HEK293 (cell line): ENCODE measurements at regions not wholly inside any gene's neighbourhood (a gene's known extent, or its start where the extent isn't known, plus 50 kb on each side); places are given as distances from the start of the nearest gene placed in this dataset.

Source experiments
- CTCF ChIA-PET: fragments of 350-600 bp; formaldehyde crosslinking; extraction: SDS; loops from one replicate; lab custom pipeline; 2021; ENCODE audit warnings: antibody characterized with exemption; lab: Yijun Ruan, JAX
- POLR2A ChIA-PET: fragments of 300-600 bp; formaldehyde crosslinking; extraction: SDS; loops from one replicate; lab custom pipeline; 2020; ENCODE audit warnings: antibody characterized with exemption, inconsistent platforms; lab: Yijun Ruan, JAX
- H3K27ac ChIP-seq: fragments of 200-500 bp; sonication (Bioruptor generic); 2 replicates; pipeline ENCODE4 v1.5.1; 2014; ENCODE audit warnings: low read depth, low read length, control low read depth, inconsistent platforms; ENCODE audit errors: extremely low read depth
- H3K36me3 ChIP-seq, 2 experiments: fragments of 200-500 bp in 1 of 2; sonication (Bioruptor generic) in 1 of 2; 1 replicate in 1 of 2; 2 replicates in 1 of 2; pipeline ENCODE4 v1.5.1; 2014 to 2017; ENCODE audit warnings: inconsistent platforms in 2 of 2, low read length in 2 of 2; ENCODE audit not compliant: control insufficient read depth in 2 of 2, insufficient read depth in 1 of 2
- H3K4me1 ChIP-seq: fragments of 200-500 bp; sonication (Bioruptor generic); 2 replicates; pipeline ENCODE4 v1.5.1; 2014; ENCODE audit warnings: mild to moderate bottlenecking, low read length, inconsistent platforms; ENCODE audit not compliant: control insufficient read depth, insufficient read depth
- H3K4me3 ChIP-seq: 2 replicates; pipeline ENCODE4 v1.5.1; 2011; ENCODE audit warnings: low read depth, mild to moderate bottlenecking, control low read depth, low read length, moderate library complexity
- H3K9me3 ChIP-seq: fragments of 200-500 bp; sonication (Bioruptor generic); 2 replicates; pipeline ENCODE4 v1.5.1; 2014; ENCODE audit warnings: low read depth, low read length, inconsistent platforms; ENCODE audit not compliant: control insufficient read depth, insufficient read depth
- FEZF1 ChIP-seq: fragments of 450-650 bp; formaldehyde crosslinking; IDR thresholded peaks from 2 replicates; pipeline ENCODE4 v1.5.1; 2016; ENCODE audit warnings: missing biosample characterization, missing genetic modification characterization
- KLF16 ChIP-seq: fragments of 450-650 bp; formaldehyde crosslinking; IDR thresholded peaks from 2 replicates; pipeline ENCODE4 v1.5.1; 2017; ENCODE audit warnings: missing biosample characterization, missing genetic modification characterization
- KLF9 ChIP-seq: fragments of 450-650 bp; formaldehyde crosslinking; IDR thresholded peaks from 2 replicates; pipeline ENCODE4 v1.5.1; 2016; ENCODE audit warnings: missing biosample characterization, missing genetic modification characterization, low read depth
- PRDM2 ChIP-seq: fragments of 450-650 bp; formaldehyde crosslinking; IDR thresholded peaks from 2 replicates; pipeline ENCODE4 v1.5.1; 2016; ENCODE audit warnings: missing biosample characterization, missing genetic modification characterization, borderline replicate concordance
- REPIN1 ChIP-seq: fragments of 450-650 bp; formaldehyde crosslinking; IDR thresholded peaks from 2 replicates; pipeline ENCODE4 v1.5.1; 2017; ENCODE audit warnings: missing biosample characterization, missing genetic modification characterization, low read depth
- SCRT1 ChIP-seq: fragments of 450-650 bp; formaldehyde crosslinking; IDR thresholded peaks from 2 replicates; pipeline ENCODE4 v1.5.1; 2016; ENCODE audit warnings: missing biosample characterization, missing genetic modification characterization, borderline replicate concordance
- SP7 ChIP-seq: fragments of 450-650 bp; formaldehyde crosslinking; IDR thresholded peaks from 2 replicates; pipeline ENCODE4 v1.5.1; 2016; ENCODE audit warnings: missing biosample characterization, missing genetic modification characterization
- ZBTB17 ChIP-seq: fragments of 450-650 bp; formaldehyde crosslinking; IDR thresholded peaks from 2 replicates; pipeline ENCODE4 v1.5.1; 2016; ENCODE audit warnings: missing biosample characterization, missing genetic modification characterization
- ZFHX2 ChIP-seq: fragments of 450-650 bp; formaldehyde crosslinking; conservative IDR thresholded peaks from 2 replicates; pipeline ENCODE4 v1.5.1; 2016; ENCODE audit warnings: missing biosample characterization, missing genetic modification characterization
- ZFP41 ChIP-seq: fragments of 450-650 bp; formaldehyde crosslinking; IDR thresholded peaks from 2 replicates; pipeline ENCODE4 v1.5.1; 2016; ENCODE audit warnings: missing biosample characterization, missing genetic modification characterization, borderline replicate concordance
- ZNF140 ChIP-seq: fragments of 450-650 bp; formaldehyde crosslinking; IDR thresholded peaks from 2 replicates; pipeline ENCODE4 v1.5.1; 2016; ENCODE audit warnings: missing biosample characterization, missing genetic modification characterization
- ZNF416 ChIP-seq: fragments of 450-650 bp; formaldehyde crosslinking; IDR thresholded peaks from 2 replicates; pipeline ENCODE4 v1.5.1; 2016; ENCODE audit warnings: missing biosample characterization, missing genetic modification characterization
- ZNF513 ChIP-seq: fragments of 450-650 bp; IDR thresholded peaks from 2 replicates; pipeline ENCODE4 v1.5.1; 2018; ENCODE audit warnings: missing biosample characterization, missing genetic modification characterization
- ZNF518A ChIP-seq: fragments of 450-650 bp; formaldehyde crosslinking; conservative IDR thresholded peaks from 2 replicates; pipeline ENCODE4 v1.5.1; 2016; ENCODE audit warnings: low read depth, missing biosample characterization, missing genetic modification characterization
- ZNF629 ChIP-seq: fragments of 450-650 bp; formaldehyde crosslinking; IDR thresholded peaks from 2 replicates; pipeline ENCODE4 v1.5.1; 2017; ENCODE audit warnings: missing biosample characterization, missing genetic modification characterization
- ZNF645 ChIP-seq: fragments of 450-650 bp; formaldehyde crosslinking; IDR thresholded peaks from 2 replicates; pipeline ENCODE4; 2016; ENCODE audit warnings: missing biosample characterization, missing genetic modification characterization
- ZNF677 ChIP-seq: fragments of 450-650 bp; IDR thresholded peaks from 2 replicates; pipeline ENCODE4 v1.5.0; 2018; ENCODE audit warnings: missing biosample characterization, mild to moderate bottlenecking, missing genetic modification characterization, moderate library complexity
- ZNF768 ChIP-seq: fragments of 450-650 bp; formaldehyde crosslinking; IDR thresholded peaks from 2 replicates; pipeline ENCODE4 v1.5.1; 2018; ENCODE audit warnings: missing biosample characterization, mild to moderate bottlenecking, missing genetic modification characterization
- TF ChIP-seq, protein P1 (sequence below): fragments of 450-650 bp; formaldehyde crosslinking; IDR thresholded peaks from 2 replicates; pipeline ENCODE4 v1.5.1; 2016; ENCODE audit warnings: missing biosample characterization, missing genetic modification characterization

- TF ChIP-seq KLF16 (tag by site-specific recombination) = no peak
- TF ChIP-seq ZNF677 (tag by site-specific recombination) = no peak
- no peak for TF ChIP-seq ZNF645 (tag by site-specific recombination)
- no peak for TF ChIP-seq PRDM2
- TF ChIP-seq ZFP41 (tag by site-specific recombination) = no peak
- TF ChIP-seq SP7 = 0 out of 2 replicates have a peak, but pooled peaks have one; percentile 21
- no peak for TF ChIP-seq KLF9 (tag by site-specific recombination)
- no peak for TF ChIP-seq ZNF513 (tag by site-specific recombination)
Measured at GRCh38 chr7:17535776-17536175, 237.3 kb downstream of the AHR start (continued).

DNA sequence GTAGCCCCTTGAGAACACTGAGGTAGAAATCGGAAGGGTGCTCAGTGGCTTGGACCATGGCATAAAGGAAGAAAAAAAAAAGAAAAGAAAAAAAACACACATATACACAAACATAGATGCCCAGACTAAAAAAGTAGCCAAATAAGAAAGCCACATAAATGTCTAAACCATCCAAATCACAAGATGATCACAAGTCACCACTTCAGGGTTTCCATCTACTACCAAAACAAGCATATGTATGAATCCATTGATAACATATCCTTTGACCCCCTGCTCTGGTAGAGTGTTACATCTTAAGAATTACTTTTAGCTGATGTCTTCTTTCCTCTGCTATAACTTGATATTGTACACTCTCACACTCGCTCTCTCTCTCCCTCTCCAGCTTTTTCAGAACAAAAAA lies 245.9 kb downstream of the AHR start:
- peaks cover 2% of the 10 kb centered on the region; the same call in 1 of the 2 replicates for H3K4me1 ChIP-seq
- H3K27ac ChIP-seq = no peak overlapping the region
- H3K36me3 ChIP-seq = no peaks in the 10 kb centered on the region
- H3K9me3 ChIP-seq = no peaks in the 10 kb centered on the region
- H3K4me3 ChIP-seq = no peak overlapping the region
- POLR2A ChIA-PET = no interaction called here
- CTCF ChIA-PET = interaction anchor here (0.7 kb wide), 1 partner anchor 15 kb away, joined by 3 read pairs; no protein-coding TSS in a partner anchor
- TF ChIP-seq ZNF629 (tag by site-specific recombination) (no peak), SCRT1 (tag by site-specific recombination) (no peak), ZNF513 (tag by site-specific recombination) (no peak), FEZF1 (tag by site-specific recombination) (no peak), ZNF768 (no peak), ZNF140 (tag by site-specific recombination) (no peak), ZBTB17 (tag by site-specific recombination) (no peak), ZNF416 (no peak), REPIN1 (no peak), ZNF645 (tag by site-specific recombination) (no peak), ZFHX2 (tag by site-specific recombination) (no peak), ZNF518A (no peak)
- TF ChIP-seq, protein P1, sequence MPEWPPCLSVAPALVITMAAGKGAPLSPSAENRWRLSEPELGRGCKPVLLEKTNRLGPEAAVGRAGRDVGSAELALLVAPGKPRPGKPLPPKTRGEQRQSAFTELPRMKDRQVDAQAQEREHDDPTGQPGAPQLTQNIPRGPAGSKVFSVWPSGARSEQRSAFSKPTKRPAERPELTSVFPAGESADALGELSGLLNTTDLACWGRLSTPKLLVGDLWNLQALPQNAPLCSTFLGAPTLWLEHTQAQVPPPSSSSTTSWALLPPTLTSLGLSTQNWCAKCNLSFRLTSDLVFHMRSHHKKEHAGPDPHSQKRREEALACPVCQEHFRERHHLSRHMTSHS (tag by site-specific recombination) = no peak
